Epithelial cell of prostate (primary cell): ENCODE measurements at regions not wholly inside any gene's neighbourhood (a gene's known extent, or its start where the extent isn't known, plus 50 kb on each side); places are given as distances from the start of the nearest gene placed in this dataset.

Source experiments
- DNase-seq: peaks from one replicate; pipeline ENCODE4 v3.0.0-alpha.2; 2011; ENCODE audit warnings: low read depth, low spot score
- H3K27ac ChIP-seq: fragments of 450-650 bp; 2 replicates; pipeline ENCODE4 v1.5.1; 2017; ENCODE audit warnings: mild to moderate bottlenecking

DNA sequence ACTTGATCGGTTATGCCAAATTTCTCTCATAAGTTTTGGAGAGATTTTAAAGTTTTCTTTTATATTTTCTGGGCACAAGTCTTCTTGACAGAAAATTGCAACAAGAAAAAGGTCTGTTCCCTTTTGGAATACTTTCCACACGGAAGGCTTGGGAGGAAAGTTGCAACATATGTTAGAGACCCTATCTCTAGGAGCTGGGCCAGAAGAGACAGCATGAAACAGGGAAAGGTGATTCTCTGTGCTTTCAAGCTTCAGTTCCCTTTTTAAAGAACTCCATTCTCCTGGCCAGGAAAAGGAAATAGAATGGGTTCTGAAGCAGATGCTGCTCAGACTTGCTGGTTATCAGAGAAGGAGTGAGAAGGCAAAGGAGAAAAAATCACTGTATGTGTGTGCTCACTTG lies 368.3 kb downstream of the SPATA31D1 start:
- DNase-seq, result no peak
- H3K27ac ChIP-seq, result no peak overlapping the region

DNA sequence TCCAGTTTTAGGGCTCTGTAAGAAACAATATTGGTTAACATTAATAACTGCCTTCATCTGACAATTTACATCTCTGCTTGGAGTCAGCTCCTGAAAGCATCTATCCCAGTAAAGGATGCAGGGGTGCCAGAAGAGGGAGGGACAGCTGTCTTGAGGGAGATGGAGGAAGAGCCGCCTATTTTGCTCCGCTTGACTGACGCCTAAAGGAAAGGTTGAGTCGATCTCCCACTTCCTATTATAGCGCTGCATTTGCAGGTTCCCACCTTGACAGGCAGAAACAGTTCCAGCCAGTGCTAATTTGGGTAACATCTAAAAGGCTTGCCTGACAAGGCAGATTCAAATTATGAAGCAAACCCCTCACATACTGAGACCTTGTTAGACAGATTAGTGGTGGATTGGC lies 374.6 kb downstream of the SPATA31D1 start:
- H3K27ac ChIP-seq, result no peak overlapping the region
- no peak for DNase-seq

DNA sequence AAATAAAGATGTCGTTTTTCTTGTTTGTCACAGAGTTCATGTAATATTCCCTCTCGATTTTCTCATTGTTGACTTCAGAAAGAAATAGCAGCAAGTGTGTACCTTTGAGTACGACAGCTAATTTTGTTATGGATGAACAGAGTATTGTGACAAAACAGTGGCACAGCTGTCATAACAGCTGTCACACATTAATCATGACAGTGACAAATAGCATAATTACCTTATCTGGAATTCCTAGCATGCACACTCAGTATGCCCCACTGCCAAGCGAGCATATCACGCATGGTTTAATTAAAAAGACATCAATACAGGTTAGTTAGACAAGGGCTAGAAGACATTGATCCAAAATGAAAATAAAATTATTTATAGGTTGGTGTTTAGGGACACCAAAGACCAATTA lies 375.1 kb downstream of the SPATA31D1 start:
- H3K27ac ChIP-seq, result no peak overlapping the region
- DNase-seq, result no peak

DNA sequence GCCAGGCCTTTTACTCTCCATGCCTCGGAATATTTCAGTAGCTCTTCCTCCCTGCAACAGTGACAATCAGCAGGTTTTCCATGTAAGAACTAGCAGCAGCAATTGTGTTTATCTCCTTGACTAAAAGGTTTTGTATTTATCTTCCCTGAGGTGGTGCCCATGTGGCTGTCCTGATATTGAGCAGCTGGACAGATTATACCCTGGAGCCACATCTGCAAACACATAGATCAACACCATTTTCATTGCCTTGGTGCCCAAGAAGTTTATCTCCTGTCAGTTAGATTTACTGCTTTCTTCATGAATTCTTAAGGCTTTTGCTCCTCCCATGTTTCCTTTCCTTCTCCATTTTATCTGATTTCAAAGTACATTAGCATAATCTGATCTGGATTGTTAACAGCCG lies 378.4 kb downstream of the SPATA31D1 start:
- no peak overlapping the region for H3K27ac ChIP-seq
- DNase-seq, result no peak

DNA sequence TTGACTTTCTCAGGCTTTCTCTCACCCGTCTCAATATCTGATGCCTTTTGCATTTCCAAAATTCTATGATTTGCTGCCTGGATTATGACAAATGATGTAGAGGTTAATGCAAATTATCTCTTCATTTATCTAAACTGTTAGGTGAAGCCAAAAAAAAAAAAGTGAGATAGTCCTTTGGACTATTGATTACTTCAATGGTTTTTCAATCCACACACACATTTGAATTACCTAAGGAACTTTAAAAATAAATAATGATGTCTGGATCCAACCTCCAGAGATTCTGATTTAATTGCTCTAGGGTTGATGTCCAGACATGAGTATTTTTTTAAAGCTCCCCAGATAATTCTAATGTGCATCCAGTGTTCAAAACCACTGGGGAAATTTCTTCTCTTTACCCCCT lies 379.4 kb downstream of the SPATA31D1 start:
- no peak overlapping the region for H3K27ac ChIP-seq

DNA sequence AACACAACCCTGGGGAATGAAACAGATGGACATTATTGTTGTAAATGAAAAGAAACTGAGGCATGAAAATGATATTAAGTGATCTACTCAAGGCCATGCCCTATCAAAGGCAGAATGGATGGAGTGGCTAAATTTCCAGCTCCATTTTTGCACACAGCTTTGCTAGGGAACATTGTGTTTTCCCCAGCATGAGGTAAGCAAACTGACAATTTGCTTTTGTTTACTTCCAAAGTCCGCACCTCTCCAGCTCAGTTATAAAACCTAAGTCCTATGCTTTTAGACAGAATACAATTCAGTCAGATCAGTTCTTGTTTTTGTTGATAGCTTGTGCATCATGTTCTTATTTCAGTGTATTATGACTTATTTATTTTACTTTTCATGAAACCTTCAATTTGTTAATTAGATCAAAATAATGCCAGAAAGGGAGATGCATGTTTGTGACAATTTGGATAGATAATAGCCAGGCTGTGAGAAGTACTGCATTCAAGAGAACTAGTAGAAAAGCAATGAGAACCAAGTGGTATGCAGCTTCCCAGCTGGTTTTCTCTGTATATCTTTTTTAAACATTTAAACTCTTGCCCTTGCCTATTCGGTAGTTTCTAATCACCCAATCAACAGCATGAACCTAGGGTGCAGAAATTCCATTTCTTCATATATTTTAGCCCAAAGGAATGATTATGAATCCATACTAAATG lies 380.8 kb downstream of the SPATA31D1 start:
- H3K27ac ChIP-seq, result no peak overlapping the region
- no peak for DNase-seq

More for the DNA sequence above, 379.4 kb downstream of the SPATA31D1 start:
- no peak for DNase-seq

DNA sequence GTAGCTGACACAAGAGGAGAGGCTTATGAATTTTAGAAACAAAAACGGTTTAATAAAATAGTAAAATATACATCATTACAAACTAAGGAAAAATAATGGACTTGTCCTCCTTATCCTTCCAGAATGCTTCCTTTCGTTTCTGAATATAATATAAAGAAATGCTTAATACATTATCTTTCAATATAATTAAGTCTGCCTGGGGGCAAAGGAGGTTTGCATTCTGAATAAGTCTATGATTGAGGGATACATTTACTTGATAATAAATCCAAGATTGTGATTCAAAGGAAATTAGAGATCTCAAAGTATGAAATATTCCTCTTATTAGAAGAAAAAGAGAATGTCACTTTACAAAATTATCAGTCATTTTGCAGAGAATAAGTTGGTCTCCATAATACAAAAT lies 386.5 kb downstream of the SPATA31D1 start:
- no peak for DNase-seq

DNA sequence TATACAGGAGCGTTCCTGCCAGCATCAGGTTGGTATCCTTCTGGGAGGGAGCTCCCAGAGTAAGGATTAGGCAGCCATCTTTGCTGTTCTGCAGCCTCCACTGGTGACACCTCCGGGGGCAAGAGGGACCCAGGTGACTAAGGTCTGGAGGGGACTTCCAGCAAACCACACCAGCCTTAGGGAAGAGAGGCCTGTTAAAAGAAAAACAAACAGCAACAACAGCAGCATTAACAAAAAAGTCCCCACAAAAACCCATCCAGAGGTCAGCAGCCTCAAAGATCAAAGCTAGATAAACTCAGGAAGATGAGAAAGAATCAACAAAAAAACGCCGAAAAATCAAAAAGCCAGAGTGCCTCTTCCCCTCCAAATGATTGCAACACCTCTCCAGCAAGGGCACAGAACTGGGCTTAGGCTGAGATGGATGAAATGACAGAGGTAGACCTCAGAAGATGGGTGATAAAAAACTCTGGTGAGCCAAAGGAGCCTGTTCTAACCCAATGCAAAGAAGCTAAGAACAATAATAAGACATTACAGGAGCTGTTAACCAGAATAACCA lies 388.2 kb downstream of the SPATA31D1 start:
- H3K27ac ChIP-seq, result no peak overlapping the region
- DNase-seq, result no peak

More for the DNA sequence above, 386.5 kb downstream of the SPATA31D1 start:
- no peak overlapping the region for H3K27ac ChIP-seq

DNA sequence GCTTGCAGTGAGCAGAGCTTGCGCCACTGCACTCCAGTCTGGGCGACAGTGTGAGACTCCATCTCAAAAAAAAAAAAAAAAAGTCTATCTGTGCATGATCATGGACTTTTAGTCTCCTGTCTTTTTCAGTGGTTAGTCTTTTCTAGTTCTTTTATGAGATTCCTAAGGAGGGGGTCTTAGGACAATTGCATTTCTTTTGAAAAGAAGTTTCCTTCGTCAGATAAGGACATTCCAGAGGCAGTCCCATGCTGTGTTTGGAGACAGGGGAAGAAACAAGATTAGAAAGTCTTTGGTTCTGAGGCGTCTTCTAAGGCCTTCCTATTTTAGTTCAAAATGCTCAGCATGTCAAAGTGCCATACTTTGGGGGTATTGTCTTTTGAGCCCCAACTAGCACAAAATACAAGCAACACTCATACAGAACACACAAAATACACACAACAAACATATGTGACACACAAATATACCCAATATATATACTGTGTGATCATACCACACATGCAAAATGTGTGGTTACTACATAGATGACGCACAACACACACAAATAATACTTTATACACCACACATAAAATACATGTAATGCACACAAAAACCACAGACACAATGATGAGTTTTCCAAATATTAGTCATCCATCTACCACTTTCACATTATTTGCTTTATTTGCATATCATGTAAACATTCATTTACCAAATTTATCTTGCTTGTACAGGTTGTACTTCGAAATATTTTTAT lies 394.5 kb downstream of the SPATA31D1 start:
- DNase-seq, result no peak

DNA sequence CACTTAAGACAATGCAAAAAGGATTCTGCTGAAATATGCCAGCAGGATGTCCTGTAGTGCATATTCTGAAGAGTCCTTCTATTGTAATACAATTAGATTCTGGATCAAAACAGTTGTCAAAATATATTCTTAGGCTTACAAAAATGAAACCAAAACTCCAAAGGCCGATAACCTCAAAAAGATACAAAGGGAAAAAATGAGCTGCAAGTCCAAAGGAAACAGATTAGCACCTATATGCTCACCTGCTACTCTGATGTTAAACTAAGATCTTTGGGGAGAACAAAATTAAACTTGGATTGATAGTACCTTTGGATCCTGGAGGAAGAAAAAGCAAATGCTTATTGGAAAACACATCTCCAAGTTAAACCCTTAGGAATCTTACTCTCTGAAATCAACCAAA lies 397.1 kb downstream of the SPATA31D1 start:
- no peak for DNase-seq
- no peak overlapping the region for H3K27ac ChIP-seq

More for the DNA sequence above, 394.5 kb downstream of the SPATA31D1 start:
- H3K27ac ChIP-seq, result no peak overlapping the region

DNA sequence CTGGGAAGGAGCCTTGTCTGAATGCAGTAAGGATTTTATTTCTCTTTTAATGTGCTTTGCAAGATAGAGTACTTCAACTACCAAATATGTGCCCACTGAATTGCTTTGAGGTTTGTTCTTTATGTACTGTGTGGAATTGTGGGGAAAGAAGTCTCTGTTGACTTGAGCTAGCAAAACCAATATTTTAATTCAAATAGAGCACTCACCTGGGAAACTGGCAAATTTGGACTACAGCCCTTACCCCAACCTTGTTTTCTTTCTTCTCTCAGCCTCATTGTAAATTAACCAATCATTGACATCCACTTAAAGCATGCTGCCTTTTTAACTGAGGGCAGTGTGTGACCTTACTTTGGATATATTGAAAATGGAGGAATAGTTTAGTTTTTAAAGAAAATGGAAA lies 409.0 kb downstream of the SPATA31D1 start:
- DNase-seq, result no peak
- H3K27ac ChIP-seq, result no peak overlapping the region

DNA sequence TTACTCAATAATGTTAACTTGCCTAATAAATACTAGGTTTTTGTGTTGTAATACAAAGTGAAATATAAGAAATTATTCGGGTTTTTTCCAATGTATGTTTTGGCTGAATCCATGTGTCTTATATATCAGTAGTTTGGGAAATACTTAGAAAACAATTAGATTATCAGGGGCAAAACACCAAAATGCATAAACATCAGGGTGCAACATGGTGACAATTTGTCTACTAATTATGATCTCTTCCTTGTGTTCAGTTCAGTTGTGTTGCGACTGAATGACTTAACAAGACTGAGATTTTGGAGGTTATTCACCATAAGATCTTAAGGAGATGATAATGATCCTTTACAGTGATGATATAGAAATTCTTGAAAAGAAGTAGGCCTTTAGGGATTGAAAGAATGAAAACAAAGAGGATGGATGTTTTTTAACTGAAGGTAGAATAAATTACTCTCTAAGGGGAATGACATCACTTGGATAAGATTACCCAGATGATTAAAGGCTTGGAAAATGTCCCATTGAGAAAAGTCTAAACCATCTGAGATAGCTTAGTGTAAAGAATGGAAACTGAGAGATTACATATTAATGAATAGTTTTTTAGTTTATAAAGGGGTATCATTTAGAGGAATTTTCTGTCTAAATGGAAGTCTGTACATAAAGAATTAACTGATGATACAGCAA lies 415.8 kb downstream of the SPATA31D1 start:
- DNase-seq, result no peak

DNA sequence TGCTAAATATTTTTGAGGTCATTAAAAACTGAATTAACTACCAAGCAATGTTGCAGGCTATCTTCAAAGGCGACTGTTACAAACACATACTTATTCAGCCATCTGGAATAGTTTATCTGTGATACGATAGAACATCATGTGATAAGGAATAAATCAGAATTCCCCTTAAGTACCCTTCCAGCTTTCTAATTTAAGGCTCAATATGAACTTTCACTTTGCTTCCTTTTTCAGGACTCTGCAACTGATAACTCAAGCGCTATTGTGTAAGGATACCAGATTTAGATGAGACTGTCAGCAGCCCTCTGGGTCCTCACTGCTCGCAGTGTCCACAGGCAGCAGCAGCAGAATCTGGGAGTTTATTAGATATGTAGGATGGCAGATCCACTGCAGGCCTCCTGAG lies 416.3 kb downstream of the SPATA31D1 start:
- no peak for DNase-seq
- no peak overlapping the region for H3K27ac ChIP-seq

More for the DNA sequence above, 415.8 kb downstream of the SPATA31D1 start:
- H3K27ac ChIP-seq, result no peak overlapping the region

DNA sequence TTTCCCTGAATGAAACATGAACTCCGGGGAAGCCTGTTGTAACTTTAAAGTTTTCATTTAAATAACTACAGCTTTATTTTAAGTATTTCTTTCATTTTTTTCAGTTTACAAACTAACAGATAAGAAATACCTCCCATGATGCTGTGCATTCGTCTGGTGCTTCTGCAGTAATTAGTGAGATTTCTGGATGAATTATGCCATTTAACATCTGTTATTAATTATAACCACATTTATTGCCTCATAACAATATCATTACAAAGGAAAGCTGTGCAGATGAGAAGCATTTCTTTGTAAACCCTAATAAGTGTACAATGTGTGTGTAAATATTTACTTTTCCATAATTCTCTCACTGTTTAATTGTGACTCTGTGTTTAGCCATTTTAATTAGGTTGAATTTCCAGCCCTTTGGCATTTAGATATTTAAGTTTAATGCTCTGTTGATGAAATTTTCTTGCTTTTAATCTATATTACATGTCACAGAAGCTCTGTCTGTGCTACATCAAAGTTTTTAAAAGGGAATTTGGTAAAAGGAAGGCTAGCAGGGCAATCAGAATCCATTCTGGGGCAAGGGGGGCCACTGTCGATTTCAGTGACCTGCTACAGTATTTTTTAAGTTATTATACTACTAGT lies 418.0 kb downstream of the SPATA31D1 start:
- DNase-seq, result no peak
- H3K27ac ChIP-seq, result no peak overlapping the region

DNA sequence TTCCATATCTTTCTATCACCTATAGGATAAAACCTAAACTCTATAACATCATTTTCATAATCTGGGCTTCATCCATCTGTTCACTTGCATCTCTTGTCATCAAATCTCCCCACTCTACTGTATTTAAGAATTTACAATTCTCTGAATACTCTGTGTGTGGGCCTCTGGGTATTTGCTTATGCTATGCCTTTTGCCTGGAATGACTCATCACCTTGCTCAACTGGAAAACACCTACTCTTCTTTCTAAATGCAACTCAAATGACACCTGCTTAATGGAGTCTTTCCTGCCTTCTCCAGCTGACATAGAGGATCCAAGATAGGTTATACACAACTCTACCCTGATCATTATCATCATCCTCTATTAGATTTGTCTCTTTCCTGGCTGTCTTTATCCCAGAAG lies 421.7 kb downstream of the SPATA31D1 start:
- DNase-seq, result peak; percentile 53
- H3K27ac ChIP-seq, result peak overlapping the region; percentile 5

DNA sequence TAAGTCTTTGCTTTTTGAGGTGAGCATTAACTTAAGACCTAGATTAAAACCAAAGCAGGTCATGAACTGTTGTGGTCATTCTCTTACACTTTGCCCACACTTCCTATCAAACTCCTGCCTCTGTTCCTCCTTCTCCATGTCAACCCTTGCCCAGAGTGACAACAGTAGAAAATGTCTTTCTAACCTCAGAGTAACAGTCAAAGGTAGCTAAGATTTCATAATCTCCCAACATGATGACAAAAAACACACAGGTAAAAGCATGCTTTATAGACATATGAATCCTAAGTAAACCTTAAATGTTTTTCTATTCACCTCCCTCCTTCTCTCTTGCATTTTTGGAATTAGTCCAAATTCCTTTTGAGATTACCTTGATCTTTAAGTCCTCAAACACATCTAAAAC lies 422.3 kb downstream of the SPATA31D1 start:
- peak overlapping the region; percentile 5 for H3K27ac ChIP-seq
- DNase-seq, result no peak

DNA sequence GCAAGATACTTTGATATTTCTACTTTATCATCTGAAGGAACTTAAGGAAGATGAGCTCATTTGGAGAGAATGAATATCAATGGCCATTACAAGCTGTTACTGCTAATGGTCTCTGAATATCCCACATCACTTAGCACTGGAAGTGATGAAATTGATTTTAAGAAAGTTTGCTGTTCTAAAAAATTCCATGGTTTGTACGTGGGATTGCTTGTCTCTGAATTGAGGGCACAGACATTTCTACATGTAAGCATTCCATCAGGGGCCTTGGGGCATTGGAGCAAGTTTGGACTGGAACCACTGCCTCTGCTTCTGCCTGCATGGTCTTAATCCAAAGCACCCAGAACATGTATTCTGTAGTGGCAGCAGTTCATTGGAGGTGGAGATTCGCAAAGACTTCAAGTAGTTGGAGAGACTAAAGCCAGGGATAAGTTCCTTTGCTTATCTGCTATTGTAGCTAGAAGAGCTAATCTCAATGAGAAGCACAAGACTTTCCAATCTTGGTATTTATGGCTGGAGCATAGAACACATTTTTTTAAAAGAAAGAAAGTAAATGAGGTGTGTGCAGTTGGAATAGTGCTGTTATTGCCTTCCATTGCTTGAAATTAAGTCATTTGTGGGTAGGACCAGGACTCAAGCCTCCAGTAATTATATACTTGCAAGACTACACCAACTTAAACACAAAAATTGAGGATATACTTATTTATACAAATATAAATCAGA lies 424.2 kb downstream of the SPATA31D1 start:
- peak overlapping the region; percentile 2 for H3K27ac ChIP-seq
- no peak for DNase-seq

DNA sequence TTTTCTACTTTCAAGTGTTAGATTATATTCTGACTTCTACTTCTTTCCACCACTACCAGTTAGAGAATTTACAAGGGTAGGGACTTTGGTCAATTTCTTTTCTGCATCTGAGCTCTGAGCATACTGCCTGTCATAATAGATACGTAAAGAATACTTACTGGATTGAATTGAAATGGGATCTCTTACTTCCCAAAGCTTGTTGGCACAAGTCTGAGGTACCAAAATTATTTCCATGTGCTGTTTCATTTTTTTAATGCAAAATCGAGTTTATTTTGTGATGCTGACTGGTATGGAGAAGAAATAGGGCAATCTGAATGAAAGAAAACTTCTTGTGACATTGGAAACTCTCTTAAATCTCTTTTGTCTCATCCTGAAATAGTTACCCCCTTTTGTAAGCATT lies 428.9 kb downstream of the SPATA31D1 start:
- DNase-seq, result no peak
- no peak overlapping the region for H3K27ac ChIP-seq

DNA sequence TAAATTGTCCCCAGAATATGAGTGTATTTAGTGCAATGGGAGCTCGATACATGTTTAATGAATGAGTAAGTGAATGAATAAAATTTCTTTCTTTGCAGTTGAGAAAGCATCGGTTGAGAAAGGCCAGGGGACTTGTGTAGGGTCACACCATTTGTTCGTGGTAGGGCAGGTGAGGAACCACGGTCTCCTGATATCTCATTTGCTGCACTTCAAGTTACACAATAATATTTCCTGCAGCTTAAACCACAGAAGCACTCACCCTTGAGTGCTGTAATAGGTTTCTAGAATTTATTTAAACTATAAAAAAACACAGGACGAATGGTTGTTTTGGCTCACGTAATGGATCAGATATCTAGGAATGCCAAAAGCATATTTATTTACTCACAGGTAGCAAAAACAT lies 429.8 kb downstream of the SPATA31D1 start:
- no peak overlapping the region for H3K27ac ChIP-seq
- no peak for DNase-seq
